ENCODE measurements at regions not wholly inside any gene's neighbourhood (a gene's known extent, or its start where the extent isn't known, plus 50 kb on each side); places are given as distances from the start of the nearest gene placed in this dataset.

DNA sequence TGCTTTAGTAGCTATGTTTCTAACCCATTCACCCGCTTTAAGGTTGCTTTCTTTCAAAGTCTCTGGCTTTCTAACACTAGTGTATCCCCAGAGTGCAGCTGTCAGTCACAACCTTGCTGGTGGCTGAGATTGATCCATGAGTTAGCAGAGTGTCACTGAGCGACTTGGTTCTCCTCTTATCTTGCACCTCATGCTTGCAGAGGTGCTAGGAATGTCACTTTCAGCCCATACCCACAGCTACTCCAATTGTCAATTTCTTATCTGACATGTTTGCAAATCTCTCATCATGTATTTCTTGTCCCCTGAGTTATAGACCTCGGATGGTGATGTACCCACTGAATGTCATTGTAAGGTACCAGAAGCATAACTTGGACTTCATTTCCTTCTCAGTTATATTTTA lies 1110.2 kb downstream of the GALC start:
- DNase-seq, result no peak

- DNase-seq, result no peak
Measured at GRCh38 chr14:86865934-86866333, 1127.0 kb downstream of the GALC start.

DNA sequence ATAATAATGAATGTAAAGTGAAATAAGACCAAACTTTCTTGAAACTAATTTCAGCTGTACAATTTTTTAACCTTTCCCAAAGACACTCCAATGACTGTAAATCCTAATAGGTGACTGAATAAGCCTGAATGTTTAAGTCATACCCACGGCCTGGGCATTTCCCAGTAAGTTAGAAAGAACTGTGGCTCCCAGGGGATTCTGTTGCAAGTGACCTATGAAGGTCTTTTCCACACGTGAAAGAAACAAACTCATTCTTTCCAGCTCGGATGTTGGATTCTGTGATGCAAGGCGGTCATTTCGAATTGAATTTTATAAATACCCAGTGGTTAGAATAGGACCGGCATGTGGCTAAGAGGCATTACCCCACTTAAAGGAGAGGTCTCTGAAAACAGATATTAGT lies 1134.4 kb downstream of the GALC start:
- DNase-seq, result no peak

DNA sequence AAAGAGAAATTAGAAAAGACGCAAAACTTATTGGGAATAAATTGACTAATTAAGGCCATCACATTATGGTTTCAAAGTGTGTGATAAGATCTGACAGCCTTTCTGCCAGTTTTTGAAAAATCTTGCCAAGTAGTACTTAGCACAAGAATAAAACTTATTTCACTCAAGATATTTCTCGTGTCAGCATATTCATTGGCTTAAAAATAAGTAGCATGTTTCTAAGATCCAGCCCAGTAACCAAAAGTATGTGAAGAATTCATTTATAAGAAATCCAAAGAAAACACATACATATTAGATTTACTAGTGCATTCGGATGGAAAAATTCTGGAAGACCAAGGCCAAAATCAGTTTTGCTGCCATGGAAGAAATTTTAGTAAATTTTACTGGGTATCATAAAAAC lies 1135.0 kb downstream of the GALC start:
- no peak for DNase-seq

- DNase-seq, result no peak
Measured at GRCh38 chr14:86852530-86852929, 1140.5 kb downstream of the GALC start.

DNA sequence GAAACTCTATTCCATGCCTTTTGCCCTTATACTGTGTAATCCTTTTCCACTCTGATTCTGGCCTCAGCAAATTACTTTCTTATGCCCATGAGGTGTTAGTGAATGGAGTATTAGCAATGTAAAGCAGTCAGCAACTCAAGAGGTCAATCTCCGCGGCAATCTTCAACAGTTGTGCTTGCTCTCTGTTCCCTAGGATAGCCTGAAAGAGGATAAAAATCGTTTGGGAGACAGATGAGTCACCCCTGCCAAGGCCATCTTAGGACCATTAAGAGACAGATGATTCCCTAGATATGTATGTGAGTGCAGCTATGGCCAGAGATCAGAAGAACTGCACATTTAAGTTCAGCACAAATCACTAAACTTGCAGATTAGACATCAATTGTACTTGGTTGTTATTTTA lies 1145.8 kb downstream of the GALC start:
- no peak for DNase-seq

DNA sequence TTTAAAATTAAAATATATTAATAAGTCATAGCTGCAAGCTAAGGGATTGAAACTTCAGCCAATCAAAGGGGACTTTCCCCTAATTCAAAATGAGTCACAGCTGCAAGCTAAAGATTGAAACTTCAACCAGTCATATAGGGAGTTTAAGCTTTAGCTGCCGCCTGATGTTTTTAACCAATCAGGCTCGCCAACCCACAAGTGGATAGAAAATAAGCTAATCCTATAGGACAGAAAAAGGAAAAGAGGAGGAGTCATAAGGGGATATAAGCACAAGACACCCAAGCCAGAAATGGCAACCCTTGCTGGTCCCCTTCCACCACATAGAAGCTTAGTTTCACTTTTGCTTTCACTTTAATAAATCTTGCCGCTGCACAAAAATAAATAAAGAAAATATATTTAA lies 1154.6 kb downstream of the GALC start:
- DNase-seq, result peak in 1 of 5 donors; percentile 3

DNA sequence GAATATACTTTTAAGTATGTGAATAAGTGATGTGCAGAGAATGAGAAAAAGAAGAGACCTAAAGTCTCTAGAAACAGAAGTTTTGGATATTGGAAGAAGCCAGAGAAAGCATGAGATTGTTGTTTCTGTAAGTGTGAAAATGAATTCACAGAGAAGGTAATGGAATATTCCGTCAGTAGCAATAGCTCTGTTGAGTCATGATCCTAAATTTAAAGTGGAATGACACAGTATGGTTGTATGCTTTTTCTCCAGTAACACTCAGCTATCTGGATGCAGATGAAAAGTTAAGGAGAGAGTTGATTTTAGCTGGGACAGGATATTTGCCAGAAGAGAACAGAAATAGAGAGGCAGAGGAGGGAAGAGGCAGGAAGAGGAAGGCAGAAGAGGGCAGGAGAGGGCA lies 1166.3 kb downstream of the GALC start:
- no peak for DNase-seq

DNA sequence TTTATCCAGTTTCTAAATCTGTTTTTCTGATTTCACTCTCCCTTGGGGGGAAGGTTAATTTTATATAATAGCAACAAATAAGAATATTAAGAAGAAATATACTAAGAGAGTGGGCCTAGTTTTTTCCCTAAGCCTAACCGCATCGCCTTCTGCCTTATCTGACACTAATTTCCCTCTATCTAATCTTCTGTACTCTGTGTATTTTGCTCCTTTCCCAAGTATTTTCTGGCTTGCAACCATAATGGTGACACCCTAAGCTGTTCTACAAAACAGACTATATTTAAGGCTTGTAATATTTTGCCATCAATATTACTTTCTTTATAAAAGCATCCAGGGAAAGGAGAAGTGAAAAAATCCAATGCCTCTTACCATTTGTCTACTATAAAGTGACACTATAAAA lies 1168.8 kb downstream of the GALC start:
- no peak for DNase-seq

- DNase-seq, result no peak
Measured at GRCh38 chr14:86823581-86823980, 1169.4 kb downstream of the GALC start.

- DNase-seq, result no peak
Measured at GRCh38 chr14:86815341-86815740, 1177.6 kb downstream of the GALC start.

DNA sequence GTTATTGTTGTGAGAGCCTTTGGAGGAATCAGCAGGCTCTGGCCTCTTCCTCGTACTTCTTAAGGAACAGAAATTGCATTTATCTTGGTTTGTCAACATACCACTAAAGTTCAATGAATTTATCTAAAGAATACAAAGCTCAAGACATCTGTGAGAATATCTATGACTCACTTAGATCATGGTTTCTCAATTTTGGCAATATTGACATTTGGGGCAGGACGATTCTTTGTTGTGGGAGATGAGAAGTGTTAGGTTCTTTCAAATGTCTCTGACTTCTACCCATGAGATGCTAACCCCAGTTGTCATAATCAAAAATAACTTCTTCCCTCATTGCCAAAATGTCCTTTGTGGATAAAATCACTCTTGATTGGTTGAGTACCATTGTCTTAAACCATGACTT lies 1190.3 kb downstream of the GALC start:
- no peak for DNase-seq

DNA sequence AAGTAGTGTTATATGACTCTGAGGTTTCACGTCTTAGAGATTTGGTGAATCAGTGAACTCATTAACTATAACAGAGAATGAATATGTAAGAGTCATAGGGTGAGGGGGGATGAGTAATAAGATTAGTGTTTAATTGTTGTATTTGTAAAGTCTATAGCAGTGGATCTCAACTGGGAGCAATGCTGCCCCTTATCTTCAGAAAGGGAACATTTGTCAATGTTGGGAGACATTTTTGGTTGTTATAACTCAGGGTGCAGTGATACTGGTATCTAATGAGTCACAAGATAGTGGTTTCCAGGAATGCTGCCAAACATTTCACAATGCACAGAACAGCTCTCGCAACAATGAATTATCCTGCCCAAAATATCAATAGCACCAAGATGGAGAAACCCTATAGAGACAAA lies 1193.7 kb downstream of the GALC start:
- DNase-seq, result no peak

- DNase-seq, result no peak
Measured at GRCh38 chr14:86798330-86798729, 1194.7 kb downstream of the GALC start.

DNA sequence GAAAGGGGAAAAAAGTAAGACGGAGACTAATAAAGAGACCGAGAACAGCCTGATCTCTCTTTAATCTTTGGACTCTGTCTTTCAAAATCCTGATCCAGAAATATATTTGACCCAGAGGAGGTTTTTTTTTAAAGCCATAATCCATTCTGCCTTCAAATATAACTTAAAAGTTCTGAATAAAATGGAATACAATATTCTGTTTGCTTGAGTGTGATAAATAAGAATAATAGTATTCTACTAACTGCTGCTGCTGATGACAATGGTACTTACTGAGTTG lies 1196.0 kb downstream of the GALC start:
- no peak for DNase-seq

DNA sequence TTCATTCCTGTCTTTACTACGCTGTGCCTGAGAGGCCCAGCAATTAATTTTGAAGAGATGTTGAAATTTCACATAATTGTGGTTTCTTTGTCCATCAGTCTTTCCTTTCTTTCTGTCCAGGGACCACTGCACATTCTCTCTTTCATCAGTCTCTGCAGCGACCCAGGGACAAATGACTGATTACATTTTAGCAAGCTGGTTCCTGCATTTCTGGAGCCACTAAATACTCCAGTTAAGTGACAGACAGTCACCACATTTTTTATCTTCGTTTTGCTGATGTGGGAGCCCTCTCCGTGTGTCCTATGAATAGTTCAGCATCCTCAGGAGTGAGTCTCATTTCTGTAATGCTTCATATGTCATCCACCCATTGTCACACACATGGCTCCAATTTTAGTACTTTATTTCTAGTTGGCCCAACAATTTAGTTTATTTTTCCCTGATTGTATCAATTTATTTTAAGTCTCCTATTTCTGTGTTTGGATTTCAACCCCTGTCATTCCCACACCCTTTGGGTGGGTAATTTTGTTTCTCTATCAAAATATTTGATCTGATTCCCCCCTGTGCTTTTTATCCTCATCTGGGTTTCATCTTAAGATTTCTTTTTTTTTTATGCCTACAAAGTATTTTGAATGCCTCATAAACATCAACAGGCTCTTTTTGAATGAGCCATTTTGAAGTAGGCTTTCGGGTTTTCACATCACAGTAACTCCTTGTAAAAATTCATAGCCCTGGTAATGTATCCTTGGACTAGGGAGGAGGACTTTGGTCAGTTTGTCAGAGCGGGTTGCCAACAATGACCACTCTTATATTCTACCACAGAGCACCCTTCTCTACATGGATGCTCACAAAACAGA lies 1196.5 kb downstream of the GALC start:
- DNase-seq, result no peak

GRCh38 chr14:86794689-86795088 lies 1198.3 kb downstream of the GALC start:
- no peak for DNase-seq

DNA sequence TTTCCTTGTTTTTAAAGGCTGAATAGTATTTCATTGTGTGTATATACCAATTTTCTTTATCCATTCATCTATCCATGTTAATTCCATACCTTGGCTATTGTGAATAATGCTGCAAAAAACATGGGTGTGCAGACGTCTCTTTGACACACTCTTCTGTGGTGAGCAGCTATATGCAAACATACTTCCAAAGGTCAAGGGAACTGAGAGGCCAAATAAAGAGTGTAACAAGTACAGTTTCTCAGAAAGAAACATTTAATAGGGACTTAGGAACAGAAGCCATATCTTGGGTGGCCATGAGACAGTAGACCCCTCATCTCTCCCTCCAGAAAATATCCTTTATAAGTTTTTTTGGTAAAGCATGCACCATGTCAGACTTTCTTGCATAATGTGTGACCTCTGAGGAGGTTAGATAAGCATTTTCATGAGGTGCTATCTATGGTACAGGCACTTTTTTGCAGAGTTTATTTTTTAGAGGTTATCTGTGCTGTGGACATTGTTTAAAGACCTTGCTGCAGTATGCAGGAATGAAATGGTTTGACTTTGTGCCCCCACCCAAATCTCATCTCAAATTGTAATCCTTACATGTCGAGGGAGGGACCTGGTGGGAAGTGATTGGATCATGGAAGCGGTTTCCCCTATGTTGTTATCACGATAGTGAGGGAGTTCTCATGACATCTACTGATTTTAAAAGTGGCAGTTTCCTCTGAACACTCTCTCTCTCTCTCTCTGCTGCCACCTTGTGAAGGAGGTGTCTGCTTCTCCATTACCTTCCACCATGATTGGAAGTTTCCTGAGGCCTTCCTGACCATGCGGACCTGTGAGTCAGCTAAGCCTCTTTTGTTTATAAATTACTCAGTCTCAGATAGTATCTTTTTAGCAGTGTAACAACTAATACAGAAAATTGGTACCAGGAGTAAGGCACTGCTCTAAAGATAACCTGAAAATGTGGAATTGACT lies 1202.3 kb downstream of the GALC start:
- no peak for DNase-seq

DNA sequence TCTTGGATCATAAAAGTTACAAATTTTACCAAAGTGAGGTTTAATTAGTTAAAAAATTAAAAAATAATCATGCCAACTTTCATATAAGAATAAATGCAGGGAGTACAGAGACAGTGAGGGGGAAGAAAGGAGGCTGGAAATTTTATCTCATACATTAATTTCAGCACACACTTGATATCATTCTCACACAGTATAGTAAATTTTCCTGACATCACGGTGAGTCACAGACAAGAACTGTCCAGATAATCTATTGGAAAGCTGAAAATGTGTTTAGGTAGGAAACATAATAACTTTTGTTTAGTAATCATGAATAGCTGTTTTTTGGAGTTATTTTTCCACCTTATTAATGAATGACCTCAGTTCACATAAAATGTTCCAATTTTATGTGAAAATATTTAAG lies 1204.8 kb downstream of the GALC start:
- no peak for DNase-seq

GRCh38 chr14:86787717-86788116 lies 1205.3 kb downstream of the GALC start:
- DNase-seq, result no peak

DNA sequence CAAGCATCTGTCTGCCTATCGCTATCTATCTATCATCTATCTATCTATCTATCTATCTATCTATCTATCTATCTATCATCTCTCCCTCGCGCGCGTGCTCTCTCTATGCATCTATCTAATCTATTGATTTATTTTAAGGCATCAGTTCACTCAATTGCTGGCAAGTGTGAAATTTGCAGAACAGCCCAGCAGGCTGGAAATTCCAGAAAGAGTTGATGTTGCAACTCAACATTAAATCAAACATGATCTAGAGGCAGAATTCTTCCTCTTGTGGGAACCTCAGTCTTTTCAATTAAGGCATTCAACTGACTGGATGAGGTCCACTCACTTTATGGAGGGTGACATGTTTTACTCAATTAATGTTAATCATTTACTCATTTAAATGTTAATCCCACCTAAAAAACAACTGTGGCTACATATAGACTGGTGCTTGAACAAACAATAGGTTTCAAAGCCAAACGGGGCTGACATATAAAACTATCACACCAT lies 1210.8 kb downstream of the GALC start:
- DNase-seq, result no peak

DNA sequence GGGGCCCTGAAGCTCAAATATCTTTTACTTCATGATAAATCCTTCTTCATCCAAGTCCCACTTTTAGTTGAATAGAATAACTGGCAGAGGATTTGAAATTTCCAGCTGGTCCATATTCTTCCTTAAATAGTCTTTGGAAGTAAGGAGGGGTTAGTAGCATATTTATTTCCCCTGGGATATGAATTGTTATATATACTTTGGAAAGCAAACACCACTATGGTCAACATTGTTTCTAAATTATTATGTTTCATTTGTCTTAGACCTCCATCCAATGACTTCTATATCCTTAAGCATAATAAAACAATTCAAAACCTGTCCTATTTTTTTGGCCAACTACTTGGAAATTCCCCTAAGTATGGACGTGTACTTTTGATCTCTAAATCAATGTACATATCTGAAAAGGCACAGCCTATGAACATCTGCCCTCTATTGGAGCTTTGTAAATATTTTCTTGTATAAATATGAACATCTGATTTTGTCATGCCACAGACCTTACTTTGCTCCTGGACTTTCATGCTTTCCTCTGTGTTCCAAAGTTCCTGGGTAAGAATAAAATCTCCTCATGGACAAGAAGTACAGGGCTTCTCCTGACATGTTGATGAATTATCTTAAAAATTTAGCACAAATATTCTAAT lies 1212.0 kb downstream of the GALC start:
- DNase-seq, result no peak

DNA sequence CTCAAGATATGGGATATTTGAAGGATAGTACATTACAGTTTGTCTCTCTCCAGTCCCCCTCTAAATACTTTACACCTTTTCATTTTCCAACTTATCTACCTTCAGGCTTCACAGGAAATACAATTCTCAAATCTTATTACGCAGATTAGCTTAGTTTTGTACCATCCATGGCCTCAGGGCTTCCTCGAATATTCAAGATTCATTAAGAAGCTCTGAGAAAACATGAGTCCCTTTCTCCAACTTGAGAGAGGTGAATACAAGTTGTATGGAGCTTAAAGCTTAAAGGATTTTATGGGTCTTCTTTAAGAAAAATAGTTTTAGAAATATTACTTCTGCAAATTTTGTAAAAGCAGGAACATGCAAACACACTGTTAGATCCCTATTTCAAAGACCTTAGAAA lies 1212.5 kb downstream of the GALC start:
- DNase-seq, result no peak

- no peak for DNase-seq
Measured at GRCh38 chr14:86779416-86779815, 1213.6 kb downstream of the GALC start.

Measured in T-helper 1 cell (primary cell).